ENCODE measurements at regions not wholly inside any gene's neighbourhood (a gene's known extent, or its start where the extent isn't known, plus 50 kb on each side); places are given as distances from the start of the nearest gene placed in this dataset.

DNA sequence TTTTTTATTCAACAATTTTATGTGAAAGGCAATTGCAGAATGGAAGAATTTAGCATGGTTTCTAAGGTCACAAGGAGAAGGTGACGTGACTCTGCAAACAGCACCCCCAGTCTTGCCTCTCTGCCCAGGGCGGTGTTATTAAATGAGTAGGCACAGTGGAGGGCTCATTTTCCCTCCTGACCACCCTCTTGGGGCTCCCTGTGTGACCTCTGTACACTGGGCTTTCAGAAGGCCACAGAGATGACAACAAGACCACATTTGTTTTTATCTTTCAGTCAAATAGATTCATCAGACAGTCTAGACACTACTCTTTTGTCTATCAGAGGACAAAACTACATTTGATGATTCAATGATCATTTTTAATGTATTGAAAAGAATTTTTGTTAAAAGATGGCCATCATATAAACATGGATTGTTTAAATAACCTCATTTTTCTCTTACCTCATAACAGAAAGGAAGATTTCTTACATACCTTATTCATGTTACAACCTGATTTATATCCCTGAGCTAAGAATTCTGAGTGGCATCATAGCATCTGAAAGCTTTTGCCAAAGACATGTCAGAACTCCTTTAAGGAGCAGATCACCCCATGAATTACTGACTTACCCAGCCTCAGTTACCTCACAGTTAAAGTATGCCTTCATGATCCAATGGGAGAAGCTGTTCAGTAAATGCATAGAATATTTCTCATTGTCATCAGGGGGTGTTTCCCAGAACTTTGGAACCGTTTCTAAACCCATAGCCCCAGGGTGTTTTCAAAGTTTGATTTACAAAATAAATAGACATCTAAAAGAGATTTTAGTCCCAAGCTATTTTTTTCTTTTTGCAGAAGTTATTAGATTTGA lies 184.0 kb upstream of the RFC3 start (continued):
- TF ChIP-seq POLR2A (IDR thresholded peaks at IDR 0.05; ENCODE audit: low read depth, low read length) (no peak), RFX5 (IDR thresholded peaks at IDR 0.05; ENCODE audit: low read depth, low read length) (no peak)

DNA sequence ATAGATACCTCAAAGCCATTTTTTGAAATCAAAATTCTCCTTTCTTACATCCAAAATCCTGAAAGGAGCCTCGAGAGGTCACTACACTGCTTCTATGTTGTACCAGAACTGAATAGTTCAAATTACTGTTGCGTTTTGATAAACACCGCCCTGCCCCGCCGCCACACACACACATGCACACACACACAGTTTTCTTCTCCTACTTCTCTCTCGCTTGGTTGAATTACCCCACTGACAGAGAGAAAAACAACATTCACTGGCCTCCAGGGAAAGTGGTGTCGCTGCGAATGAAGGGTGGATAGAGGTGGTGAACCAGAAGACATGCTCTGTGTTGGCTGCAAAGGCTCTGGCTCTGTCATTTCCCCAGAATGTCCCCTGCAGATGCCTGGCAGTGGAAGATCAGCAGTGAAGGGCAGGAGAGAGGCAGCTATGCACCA lies 183.4 kb upstream of the RFC3 start:
- Histone ChIP-seq H3K79me1 (ENCODE audit: low read depth in 1 of 2, low read length in 2 of 2) (no peaks in the 10 kb centered on the region), H3K27me3 (ENCODE audit: control insufficient read depth, insufficient read depth, low read length) (no peaks in the 10 kb centered on the region), H3K9me3 (ENCODE audit: control insufficient read depth, insufficient read depth, low read length) (no peaks in the 10 kb centered on the region), H2AFZ (replicated peaks; ENCODE audit: low read length, poor library complexity) (peak overlapping the region; percentile 53), H3K56ac (ENCODE audit: extremely low read depth, insufficient read depth, low read length) (no peak overlapping the region), H2BK20ac (ENCODE audit: low read depth, low read length) (peak overlapping the region; percentile 17; the same call in 1 of the 2 replicates), H4K91ac (ENCODE audit: insufficient read depth, low read depth, low read length) (peak overlapping the region; percentile 13; the same call in 1 of the 2 replicates), H3K27ac (ENCODE audit: insufficient read depth, low read length) (peak overlapping the region; percentile 30; the same call in 1 of the 2 replicates), H3K36me3 (ENCODE audit: control insufficient read depth, insufficient read depth, low read length) (no peaks in the 10 kb centered on the region), H3K4ac (ENCODE audit: low read depth, low read length) (peak overlapping the region; percentile 81), H2AK9ac (replicated peaks; ENCODE audit: low read depth, low read length, poor library complexity) (no peak overlapping the region), H2AK5ac (ENCODE audit: low read depth, low read length) (peak overlapping the region; percentile 37), H3K9me1 (ENCODE audit: insufficient read depth, low read length) (no peaks in the 10 kb centered on the region), H2BK120ac (ENCODE audit: low read depth, low read length) (peak overlapping the region; percentile 67), H3K18ac (ENCODE audit: low read depth, low read length) (peak overlapping the region; percentile 96), H3K4me3 (ENCODE audit: insufficient read depth, low read depth, low read length) (no peak overlapping the region), H3K4me2 (ENCODE audit: low read depth, low read length) (0 out of 2 replicates have a peak overlapping the region, but pooled peaks have one; percentile 17), H4K20me1 (ENCODE audit: insufficient read depth, low read length) (no peaks in the 10 kb centered on the region), H2BK15ac (ENCODE audit: low read depth, low read length) (peak overlapping the region; percentile 23; the same call in 2 of the 3 replicates), H4K5ac (ENCODE audit: low read depth, low read length) (peak overlapping the region; percentile 37), H3K9ac (ENCODE audit: low read depth, low read length) (no peak overlapping the region), H2BK5ac (ENCODE audit: low read depth, low read length, poor library complexity, severe bottlenecking) (no peak overlapping the region), H3K4me1 (ENCODE audit: control insufficient read depth, insufficient read depth, low read length) (peaks cover 7% of the 10 kb centered on the region), H3K14ac (replicated peaks; ENCODE audit: low read depth, low read length) (peak overlapping the region; percentile 79), H3K23ac (ENCODE audit: low read depth, low read length) (no peak overlapping the region), H4K8ac (ENCODE audit: low read depth in 2 of 2, low read length in 2 of 2) (peak overlapping the region; percentile 11 to 64; a peak in 2 of 4 replicates)
- no TSS peak for BruUV-seq (replicated peaks)
- dilution Hi-C loops (cut with HindIII; ENCODE audit: low sequenced_read_pairs, unreplicated experiment), result no loop called here
- CTCF ChIA-PET, result interaction anchor here (0.7 kb wide), 1 partner anchor 8 kb away, joined by 3 read pairs; no protein-coding TSS in a partner anchor
- no CpG with 5 or more reads among the region's 8 CpGs for WGBS, 2 experiments (ENCODE audit: extremely low coverage in 2 of 2, insufficient read length in 1 of 2)
- intact Hi-C loops (cut with micrococcal nuclease), result no loop called here
- POLR2A ChIA-PET (ENCODE audit: unreplicated experiment), result no interaction called here
- ATAC-seq (ENCODE audit: low read depth) (peak; percentile 61), DNase-seq (no peak)
- in situ Hi-C loops (cut with MboI; ENCODE audit: low sequenced_read_pairs), result no loop called here
- TF ChIP-seq RFX5 (IDR thresholded peaks at IDR 0.05; ENCODE audit: low read depth, low read length) (no peak), CHD1 (IDR thresholded peaks at IDR 0.05; ENCODE audit: low read depth, low read length) (no peak), FOS (IDR thresholded peaks at IDR 0.05; ENCODE audit: low read depth, low read length) (no peak), POLR2A (IDR thresholded peaks at IDR 0.05; ENCODE audit: low read depth, low read length) (no peak), USF2 (IDR thresholded peaks at IDR 0.05; ENCODE audit: low read depth, low read length) (no peak), BHLHE40 (IDR thresholded peaks at IDR 0.05; ENCODE audit: low read depth, low read length) (no peak), MAZ (IDR thresholded peaks at IDR 0.05; ENCODE audit: borderline replicate concordance, low read depth, low read length) (no peak), SMC3 (IDR thresholded peaks at IDR 0.05; ENCODE audit: low read depth, low read length) (no peak), NFE2L2 (IDR thresholded peaks at IDR 0.05; ENCODE audit: low read depth, low read length) (no peak), RAD21 (IDR thresholded peaks at IDR 0.05; ENCODE audit: low read length) (no peak)
- TF ChIP-seq, protein P1, sequence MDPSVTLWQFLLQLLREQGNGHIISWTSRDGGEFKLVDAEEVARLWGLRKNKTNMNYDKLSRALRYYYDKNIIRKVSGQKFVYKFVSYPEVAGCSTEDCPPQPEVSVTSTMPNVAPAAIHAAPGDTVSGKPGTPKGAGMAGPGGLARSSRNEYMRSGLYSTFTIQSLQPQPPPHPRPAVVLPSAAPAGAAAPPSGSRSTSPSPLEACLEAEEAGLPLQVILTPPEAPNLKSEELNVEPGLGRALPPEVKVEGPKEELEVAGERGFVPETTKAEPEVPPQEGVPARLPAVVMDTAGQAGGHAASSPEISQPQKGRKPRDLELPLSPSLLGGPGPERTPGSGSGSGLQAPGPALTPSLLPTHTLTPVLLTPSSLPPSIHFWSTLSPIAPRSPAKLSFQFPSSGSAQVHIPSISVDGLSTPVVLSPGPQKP (IDR thresholded peaks at IDR 0.05; ENCODE audit: borderline replicate concordance, low read depth, low read length), result no peak

Measured in IMR-90 (cell line).